HG02588 (cell line): ENCODE measurements at regions not wholly inside any gene's neighbourhood (a gene's known extent, or its start where the extent isn't known, plus 50 kb on each side); places are given as distances from the start of the nearest gene placed in this dataset.

ENCODE experiments used
- ATAC-seq: cut with Tn5 transposase; IDR thresholded peaks from one replicate; pipeline ENCODE4 v1.9.1; 2021; ENCODE audit warnings: mild to moderate bottlenecking, moderate library complexity; ENCODE audit not compliant: unreplicated experiment

DNA sequence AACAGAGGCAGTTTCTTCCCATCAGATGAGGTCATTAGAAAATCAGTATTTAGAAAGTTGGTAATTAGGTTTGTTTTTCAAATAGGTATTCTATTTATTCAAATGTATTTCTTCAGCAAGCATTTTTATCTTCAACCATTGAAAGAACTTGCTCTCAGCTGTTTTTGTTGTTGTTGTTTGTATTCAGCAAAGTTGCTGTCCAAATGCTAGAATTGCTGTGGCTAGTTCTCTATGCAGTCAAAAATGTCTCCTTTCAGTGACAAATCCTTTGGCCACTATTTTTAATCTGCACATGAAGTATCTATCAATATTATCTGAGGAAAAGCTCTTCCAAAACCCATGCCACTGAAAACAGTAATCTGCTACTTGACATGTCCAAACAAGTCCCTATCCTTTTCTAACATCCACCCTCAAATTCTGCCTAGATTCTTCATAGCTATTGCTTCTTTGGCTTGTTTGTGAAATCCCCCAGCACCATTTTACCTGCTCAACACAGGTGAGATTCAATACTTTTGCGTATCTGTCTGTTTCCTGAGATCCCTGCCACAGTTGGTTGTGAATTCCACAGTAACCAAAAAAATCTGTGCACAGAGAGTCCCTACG is 1005.4 kb downstream of the GRIK2 start:
- no peak for ATAC-seq

DNA sequence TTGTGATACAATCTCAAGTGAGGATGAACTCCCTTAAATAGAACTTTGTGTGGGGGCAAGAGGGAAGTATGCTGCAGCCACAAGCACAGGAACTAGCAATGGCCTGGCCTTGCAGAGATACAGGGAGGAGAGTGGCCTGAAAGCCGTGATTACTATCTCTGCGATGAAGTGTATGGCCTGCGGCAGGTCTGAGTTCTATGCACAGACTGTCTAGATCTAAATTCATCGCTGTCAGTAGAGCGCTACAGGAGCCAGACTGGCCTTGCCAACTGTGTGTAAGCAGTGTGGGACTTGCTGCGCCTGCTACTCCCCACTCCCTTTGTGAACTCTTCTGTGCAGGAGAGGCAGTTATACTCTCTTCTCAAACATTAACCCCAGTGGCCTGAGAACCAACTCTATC is 997.0 kb downstream of the GRIK2 start:
- ATAC-seq = no peak

DNA sequence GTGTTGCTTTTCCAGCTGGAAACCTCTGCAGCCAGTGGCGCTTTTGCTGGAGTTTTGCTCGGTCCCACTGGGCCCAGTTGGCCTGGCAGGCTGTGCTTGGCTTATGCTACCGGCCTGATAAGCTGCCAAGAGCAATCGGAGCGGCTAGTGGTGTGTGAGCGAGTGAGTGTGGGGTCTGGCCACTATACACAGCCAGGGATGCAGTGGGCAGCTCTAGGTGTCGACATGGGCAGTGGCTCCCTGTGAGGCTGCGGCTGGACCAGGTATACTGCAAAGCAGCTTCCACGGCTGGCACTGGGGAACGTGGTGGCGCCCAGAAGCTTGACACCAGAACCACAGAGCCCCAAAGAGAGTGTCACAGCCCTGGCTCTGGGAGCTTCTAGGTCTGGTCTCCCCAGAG is 996.5 kb downstream of the GRIK2 start:
- no peak for ATAC-seq

DNA sequence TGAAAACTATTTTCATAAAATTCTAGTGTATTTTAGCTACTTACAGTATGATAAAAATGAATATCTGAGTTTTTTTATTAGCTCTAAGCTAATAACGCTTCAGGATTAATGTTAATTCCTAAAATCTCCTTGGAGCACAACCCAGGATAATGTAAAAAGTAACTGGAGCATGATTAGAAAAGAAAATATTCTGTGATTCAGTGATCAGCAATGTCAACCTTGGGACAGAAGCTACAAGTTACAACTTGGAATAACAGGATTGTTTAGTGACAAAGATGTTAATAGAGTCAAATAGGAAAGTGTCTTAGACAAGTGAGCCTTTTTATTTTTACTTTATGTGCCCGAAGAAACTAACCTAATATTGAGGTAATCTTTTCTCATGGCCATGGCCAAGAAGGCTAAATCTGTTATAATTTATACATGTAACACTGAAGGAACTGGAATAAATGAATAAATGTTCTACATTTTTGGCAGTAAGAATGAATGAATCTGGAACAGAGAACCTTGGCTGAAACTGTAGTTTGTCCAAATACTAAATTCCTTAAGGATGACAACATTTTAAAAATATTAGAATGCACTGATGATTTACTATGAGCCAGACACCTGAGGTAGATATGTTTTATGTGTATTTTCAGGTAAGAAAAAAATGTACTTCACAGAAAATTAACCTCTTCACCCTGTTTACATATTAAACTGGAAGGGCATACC is 994.0 kb downstream of the GRIK2 start:
- ATAC-seq = no peak

DNA sequence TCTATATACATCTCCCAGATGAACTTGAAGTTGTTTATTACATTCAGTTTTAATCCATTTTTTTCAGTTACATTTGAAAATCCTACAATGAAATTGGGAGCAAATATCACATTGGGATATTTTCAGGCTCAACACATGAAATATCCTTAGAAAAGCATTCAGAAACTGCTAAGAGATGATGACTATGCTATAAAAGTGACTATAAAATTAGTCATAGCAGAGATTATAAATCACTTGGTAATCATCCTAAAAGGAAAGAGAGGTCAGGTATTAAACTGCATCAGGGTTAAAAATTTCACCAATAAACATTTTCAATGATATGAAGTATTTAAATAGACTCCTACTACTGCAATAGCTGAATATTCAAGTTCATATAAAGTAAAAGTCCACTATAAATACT is 987.7 kb downstream of the GRIK2 start:
- ATAC-seq = no peak

DNA sequence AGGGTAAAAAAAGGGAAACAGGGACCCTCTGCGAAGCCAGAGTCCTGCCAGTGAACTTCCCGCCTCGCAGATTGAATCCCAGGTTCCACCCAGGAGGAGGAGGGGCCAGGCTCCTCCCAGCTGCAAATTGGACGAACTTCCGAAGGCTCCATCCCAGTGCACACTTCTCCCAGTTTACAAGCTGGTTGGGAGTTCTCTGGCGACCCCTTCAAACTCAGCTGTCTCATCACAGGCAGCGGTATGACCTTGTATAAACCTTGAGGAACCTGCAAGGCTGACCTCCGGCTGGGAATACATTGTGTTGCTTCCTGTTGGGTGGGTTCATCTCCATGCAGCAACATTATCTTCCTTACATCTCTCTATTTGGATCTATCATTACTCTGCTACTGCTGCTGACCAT is 962.7 kb downstream of the GRIK2 start:
- no peak for ATAC-seq

DNA sequence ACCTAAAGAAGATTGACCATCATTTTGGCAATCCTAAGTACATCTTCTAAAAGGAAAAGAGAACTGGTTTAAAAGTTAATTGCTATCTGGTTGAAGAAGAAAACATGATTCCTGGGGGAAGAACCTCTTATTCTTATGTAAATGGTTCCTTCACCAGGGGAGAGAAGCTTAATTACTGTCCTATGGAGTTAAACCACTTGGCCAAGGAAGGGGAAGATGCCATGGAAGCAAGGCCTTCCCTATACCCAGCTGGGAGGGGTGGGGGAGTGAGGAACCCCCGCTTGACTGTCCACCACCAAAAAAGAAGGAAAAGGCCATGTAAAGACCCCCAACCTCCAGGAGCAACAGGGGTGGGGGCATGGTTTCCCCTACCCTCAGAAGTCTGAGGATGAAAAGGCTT is 962.1 kb downstream of the GRIK2 start:
- no peak for ATAC-seq

DNA sequence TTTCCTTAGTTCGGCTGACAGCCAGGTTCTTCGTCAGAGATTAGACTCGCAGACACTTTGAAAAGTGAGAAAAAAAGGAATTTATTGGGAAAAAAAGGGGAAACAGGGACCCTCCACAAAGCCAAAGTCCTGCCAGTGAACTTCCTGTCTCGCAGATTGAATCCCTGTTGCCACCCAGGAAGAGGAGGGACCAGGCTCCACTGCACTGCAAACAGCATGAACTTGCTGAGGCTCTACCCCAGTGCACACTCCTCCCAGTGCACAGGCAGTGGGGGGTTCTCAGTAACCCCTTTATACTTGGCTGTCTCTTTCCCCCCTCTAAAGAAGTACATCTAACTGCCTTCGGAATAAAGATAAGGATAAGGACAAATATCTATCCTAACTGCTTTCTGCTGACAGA is 959.0 kb downstream of the GRIK2 start:
- ATAC-seq = no peak

DNA sequence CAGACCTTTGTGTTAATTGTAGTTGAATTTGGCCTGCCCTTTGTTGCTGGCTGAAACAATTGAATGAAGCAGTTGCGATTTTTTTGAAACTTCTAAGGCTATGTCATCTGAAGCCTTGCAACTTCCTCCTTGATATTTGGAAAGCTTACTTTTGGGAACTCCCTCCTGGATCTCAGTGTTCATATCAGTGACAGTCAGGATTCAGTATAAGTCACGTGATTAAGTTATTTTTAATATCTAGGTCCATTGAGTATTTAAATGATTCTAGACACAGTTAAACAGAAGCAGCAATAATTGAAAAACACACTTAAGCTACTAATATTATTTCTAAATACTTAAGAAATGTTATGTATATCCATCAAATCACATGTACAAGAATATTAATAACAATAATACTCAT is 951.3 kb downstream of the GRIK2 start:
- ATAC-seq = no peak

DNA sequence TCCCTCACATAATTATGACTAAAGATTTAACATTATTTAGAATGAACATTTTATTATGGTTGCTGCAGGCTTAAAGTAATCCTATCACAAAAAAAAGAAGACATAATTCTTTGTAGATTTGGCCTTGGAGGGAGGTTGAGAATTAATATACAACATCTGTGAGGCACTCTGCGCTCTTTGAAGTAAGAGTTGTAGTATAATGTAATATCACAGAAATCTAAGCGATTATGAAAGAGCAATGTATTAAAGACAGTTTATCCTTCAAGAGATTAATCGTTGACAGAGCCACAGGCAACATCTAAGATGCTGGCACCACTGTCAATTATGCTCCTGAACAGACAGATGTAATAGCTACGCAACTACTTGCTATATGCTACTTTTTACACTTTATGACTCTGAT is 946.8 kb downstream of the GRIK2 start:
- no peak for ATAC-seq

DNA sequence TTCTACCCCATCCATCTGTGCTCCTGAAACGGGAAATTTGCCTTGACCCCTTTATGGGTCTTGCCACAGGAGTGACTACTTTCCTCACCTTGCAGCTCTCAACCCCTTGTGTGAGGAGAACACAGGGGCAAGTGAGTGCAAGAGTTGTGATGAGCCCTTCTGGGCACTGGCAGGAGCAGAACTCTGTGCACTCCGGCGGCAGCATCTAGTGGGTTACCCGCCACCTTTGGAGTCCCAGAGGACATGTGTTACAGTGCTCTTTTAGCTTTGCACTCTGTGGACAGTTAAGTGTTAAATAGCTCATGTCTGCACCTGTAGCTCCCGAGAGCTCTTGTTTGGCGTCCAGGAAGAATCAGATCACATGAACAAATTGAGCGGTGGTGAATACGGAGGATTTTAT is 940.2 kb downstream of the GRIK2 start:
- ATAC-seq = no peak

DNA sequence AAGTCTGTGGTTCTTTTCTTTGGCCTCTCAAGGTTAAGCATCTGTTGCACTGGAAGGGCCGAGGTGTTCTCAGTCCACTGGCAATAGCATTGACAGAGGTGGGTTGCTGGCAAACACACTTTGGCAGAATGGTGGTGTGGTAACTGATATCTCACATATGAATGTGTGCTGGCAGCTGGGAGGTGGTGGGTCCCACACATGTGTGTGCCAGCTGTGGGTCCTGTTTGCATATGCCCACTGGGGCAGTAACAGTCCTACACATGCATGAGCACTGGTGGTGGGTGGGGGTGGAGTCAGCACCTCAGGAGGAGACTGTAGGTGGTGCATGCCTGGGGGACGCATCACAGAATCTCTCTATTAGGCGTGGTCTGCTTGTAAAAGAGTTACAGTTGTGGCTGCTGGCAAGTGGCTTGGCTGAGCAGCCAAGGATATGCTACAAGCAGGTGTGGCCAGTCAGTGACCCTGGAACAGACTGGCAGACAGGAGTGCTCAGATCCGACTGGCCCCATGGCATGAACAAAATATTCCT is 934.3 kb downstream of the GRIK2 start:
- no peak for ATAC-seq

DNA sequence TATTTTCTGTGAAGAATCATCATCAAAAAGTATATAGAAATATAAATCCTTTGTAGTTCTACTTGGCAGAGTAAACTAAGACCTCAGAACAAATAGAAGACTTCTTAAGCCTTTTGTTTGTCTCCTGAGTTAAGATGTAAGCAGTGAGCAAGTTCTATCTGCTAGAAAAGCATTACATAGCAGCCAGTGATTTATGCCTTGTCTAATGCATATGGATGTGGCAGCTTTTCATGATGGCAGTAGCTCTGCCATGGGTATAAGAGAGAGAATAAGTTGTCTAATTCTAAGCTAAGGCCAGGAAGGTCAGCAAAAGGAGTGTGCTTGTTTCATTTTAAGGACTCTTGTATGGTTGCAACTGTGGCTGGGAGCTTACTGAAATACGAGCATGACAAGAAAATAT is 920.2 kb downstream of the GRIK2 start:
- ATAC-seq = no peak

DNA sequence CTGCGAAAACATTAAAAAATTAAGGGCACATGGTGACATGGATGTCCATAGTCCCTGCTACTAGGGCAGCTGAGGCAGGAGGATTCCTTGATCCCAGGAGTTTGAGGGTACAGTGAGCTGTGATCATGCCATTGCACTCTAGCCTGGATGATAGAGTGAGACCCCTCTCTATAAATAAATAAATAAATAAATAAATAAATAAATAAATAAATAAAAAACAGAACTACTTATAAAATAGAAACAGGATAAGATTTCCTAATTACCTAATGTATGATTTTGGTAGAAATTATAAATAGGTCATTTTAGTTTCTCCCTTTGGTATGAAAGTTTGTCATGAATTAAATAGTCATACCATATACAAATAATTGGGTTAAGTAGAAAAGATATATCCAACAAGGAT is 916.2 kb downstream of the GRIK2 start:
- ATAC-seq = no peak

DNA sequence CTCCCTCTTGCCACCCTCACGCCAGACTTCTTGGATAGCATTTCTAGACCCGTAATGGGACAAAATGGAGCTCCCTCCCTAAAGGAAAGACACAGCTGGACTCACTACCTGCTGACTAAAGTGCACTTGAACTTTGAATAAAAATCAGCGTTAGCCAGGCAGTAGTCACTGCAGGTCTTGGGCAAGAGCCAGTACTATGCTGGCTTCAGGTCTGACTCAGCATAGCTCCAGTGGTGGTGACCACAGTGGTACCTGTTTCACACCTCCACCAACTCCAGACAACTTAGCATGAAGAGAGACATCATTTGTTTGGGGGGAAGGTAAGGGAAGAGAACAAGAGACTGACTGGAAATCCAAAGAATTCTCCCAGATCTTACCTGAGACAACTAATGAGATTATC is 906.8 kb downstream of the GRIK2 start:
- no peak for ATAC-seq

DNA sequence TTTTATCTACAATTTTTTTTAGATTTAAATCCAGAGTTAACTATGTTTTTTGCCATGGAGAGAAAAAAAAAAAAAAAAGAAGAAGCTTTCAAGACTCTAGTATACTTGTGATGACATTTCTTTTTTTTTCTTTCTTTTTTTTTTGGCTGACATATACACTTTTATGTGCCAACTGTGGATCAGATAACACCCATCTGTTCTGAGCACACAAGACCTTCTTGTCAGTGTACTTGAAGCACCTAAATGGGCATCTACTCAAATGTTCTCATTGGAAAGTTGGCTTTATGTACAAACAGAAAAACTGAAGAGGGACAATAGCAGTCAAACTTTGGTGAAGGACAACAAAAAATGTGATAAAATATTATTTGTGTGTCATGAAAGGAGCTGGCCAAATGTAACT is 904.5 kb downstream of the GRIK2 start:
- no peak for ATAC-seq
